Activated T-cell treated with anti-CD3 and anti-CD28 coated beads for 1 hour (primary cell): ENCODE measurements at regions not wholly inside any gene's neighbourhood (a gene's known extent, or its start where the extent isn't known, plus 50 kb on each side); places are given as distances from the start of the nearest gene placed in this dataset.
"Not testable (repeated sequence)": the region's sequence is repeated elsewhere in the genome, so short reads cannot be mapped to it uniquely, and the experiment has no call there.

ENCODE experiments used
- DNase-seq: peaks from one replicate; pipeline ENCODE4 v3.0.0-alpha.2; 2020; ENCODE audit warnings: low read depth

- no peak for DNase-seq
Measured at GRCh38 chr2:61675204-61675603, 137.0 kb upstream of the XPO1 start.

DNA sequence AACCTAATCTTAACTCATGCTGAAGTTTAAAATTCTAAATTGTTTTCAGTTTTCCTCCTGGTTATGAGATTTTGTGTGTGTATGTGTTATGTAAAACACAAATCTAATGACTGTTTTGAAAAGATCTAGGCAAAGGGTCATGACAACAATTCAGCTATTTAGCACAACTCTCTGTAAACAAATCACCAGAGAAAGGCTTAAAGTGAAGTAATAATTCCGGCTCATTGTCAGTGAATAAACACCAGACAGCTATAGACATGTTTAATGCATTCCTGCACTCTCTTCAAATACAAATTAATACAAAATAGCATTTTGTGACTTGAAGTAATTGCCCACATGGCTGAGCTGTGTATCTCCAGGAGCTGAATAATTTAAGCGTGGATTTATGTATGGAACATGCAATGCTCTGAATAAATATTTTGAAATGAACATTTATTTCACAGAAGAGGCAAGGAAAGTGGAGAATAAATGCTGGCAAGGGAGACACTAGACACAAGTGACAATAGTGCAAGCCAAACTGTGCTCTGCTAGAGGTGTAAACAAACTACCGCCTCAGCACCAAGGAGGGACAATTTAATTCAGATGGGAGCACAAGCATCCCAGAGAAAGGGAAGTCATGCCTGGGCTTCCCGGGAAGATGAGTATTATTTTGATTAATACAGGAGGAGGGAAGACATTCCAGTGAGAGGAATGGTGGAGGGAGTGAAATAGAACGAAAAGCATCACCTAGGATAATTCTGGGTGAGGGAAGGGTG lies 133.6 kb upstream of the XPO1 start:
- no peak for DNase-seq

- DNase-seq = no peak
Measured at GRCh38 chr2:61670591-61671501, 132.7 kb upstream of the XPO1 start.

- DNase-seq = no peak
Measured at GRCh38 chr2:61664190-61664589, 126.0 kb upstream of the XPO1 start.

DNA sequence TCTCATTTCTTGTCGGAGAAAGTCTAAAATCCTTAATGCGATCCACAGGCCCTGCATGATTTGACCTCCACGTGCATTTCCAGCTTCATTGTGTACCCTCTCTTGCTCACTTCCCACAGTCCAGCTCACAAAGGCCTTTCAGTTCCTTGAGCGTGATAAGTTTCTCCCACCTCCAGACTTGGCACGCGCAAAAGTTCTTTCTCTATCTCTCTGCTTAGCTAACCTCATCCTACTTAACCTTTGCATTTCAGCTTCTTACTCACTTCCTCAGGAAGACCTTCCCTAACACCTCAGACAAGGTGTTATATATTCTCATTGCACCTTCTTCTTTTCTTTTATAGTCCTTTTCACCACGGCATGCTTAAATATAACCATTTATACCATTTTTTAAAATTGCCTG lies 124.8 kb upstream of the XPO1 start:
- DNase-seq = no peak

- no peak for DNase-seq
Measured at GRCh38 chr2:61660511-61661388, 122.6 kb upstream of the XPO1 start.

GRCh38 chr2:61658841-61659780 lies 121.0 kb upstream of the XPO1 start:
- no peak for DNase-seq

DNA sequence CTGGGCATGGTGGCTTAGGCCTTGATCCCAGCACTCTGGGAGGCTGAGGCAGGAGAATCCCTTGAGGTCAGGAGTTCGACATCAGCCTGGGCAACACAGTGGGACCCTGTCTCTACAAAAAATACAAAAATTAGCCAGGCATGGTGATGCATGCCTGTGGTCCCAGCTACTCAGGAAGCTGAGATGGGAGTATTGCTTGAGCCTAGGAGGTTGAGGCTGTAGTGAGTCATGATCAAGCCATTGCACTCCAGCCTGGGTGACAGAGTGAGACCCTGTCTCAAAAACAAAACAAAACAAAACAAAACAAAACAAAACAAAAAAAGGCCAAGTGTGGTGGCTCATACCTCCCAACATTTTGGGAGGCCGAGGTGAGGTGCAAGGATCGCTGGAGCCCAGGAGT lies 111.8 kb upstream of the XPO1 start:
- not testable (repeated sequence) for DNase-seq

GRCh38 chr2:61649021-61649420 lies 110.9 kb upstream of the XPO1 start:
- DNase-seq = no peak

DNA sequence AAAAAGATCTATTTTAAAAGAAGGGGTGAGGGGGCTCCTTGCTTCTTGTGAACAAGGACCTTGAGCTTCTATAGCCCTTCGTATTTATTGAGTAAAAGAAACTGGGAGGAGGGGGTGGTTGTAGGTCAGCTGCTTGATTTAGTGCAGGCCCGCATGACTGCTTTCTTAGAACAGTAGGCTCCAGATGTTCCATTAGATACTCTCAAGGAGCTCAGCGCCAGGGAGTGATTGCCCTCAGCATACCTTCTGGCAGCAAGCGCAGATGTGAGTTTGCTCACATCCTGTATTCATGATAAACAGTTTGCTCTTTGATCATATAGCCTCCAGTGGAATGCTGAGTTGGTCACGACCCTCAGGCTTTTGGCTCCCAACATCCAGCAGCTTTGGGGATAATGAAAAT lies 108.9 kb upstream of the XPO1 start:
- DNase-seq = no peak

DNA sequence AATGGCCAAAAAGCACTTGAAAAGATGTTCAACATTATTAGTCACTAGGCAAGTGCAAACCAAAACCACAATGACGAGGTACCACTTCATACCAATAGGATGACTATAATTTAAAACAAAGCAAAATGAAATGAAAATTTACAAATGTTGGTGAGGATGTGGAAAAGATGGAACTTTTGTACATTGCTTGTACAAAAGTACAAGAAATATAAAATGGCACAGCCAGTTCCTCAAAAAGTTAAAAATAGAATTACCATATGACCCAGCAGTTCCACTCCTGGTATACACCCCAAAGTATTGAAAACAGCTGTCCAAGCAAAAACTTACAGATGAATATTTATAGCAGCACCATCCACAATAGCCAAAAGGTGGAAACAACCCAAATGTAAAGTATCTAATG lies 107.8 kb upstream of the XPO1 start:
- no peak for DNase-seq

GRCh38 chr2:61643153-61643552 lies 105.0 kb upstream of the XPO1 start:
- not testable (repeated sequence) for DNase-seq

GRCh38 chr2:61640406-61640805 lies 102.2 kb upstream of the XPO1 start:
- no peak for DNase-seq

- DNase-seq = no peak
Measured at GRCh38 chr2:61639721-61640120, 101.6 kb upstream of the XPO1 start.

DNA sequence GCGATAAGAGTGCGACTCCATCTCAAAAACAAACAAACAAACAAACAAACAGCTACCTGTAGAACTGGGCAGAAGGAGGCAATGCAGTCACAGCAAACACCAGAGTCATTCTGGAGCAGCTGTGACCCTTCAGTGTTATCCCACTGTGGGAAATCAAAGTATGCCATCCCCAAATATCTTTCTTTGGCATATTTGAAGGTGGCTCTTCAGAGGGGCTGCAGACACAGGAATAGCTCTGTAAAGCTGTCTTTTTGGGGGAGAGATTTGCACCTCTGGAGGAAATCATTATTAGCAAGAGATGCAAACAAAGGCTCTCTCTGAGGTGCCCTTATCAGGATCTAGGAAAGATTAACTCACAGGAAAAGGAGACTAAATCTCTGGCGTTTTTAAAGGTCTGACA lies 98.5 kb upstream of the XPO1 start:
- DNase-seq = no peak

GRCh38 chr2:61634512-61634911 lies 96.4 kb upstream of the XPO1 start:
- DNase-seq = no peak

- no peak for DNase-seq
Measured at GRCh38 chr2:61633250-61633649, 95.1 kb upstream of the XPO1 start.

GRCh38 chr2:61632276-61633169 lies 94.4 kb upstream of the XPO1 start:
- DNase-seq = no peak

- no peak for DNase-seq
Measured at GRCh38 chr2:61631321-61631720, 93.2 kb upstream of the XPO1 start.

- no peak for DNase-seq
Measured at GRCh38 chr2:61626827-61627226, 88.7 kb upstream of the XPO1 start.
